ENCODE measurements at regions not wholly inside any gene's neighbourhood (a gene's known extent, or its start where the extent isn't known, plus 50 kb on each side); places are given as distances from the start of the nearest gene placed in this dataset.

- Histone ChIP-seq H2BK120ac (ENCODE audit: insufficient read depth, low read length, poor library complexity) (no peak overlapping the region), H2AK5ac (ENCODE audit: low read length) (no peak overlapping the region), H3K18ac (ENCODE audit: low read length) (no peak overlapping the region), H4K12ac (ENCODE audit: low read depth, low read length) (no peak overlapping the region), H2BK12ac (ENCODE audit: low read length) (no peak overlapping the region), H3K4ac (ENCODE audit: low read depth, low read length) (no peak overlapping the region), H3K14ac (ENCODE audit: low read length) (no peak overlapping the region), H3K4me2 (ENCODE audit: low read length) (no peak overlapping the region), H3K79me1 (ENCODE audit: low read length) (no peaks in the 10 kb centered on the region), H3K9me3 (ENCODE audit: insufficient read depth, low read depth, low read length) (peaks cover 3% of the 10 kb centered on the region), H3K36me3 (ENCODE audit: control insufficient read depth in 1 of 2, insufficient read depth in 2 of 2, low read length in 2 of 2) (no peaks in the 10 kb centered on the region), H3K23ac (ENCODE audit: low read length) (no peak overlapping the region), H2AFZ (ENCODE audit: insufficient read depth, low read length, poor library complexity) (no peak overlapping the region), H4K91ac (ENCODE audit: low read depth, low read length) (no peak overlapping the region), H3K27ac (ENCODE audit: low read depth, low read length) (no peak overlapping the region), H3K4me3 (ENCODE audit: low read depth, low read length) (no peak overlapping the region), H3K79me2 (ENCODE audit: control insufficient read depth, insufficient read depth, low read length, poor library complexity) (no peaks in the 10 kb centered on the region), H4K8ac (ENCODE audit: low read depth, low read length) (no peak overlapping the region), H2BK5ac (ENCODE audit: low read depth, low read length, poor library complexity) (no peak overlapping the region), H3K4me1 (ENCODE audit: control insufficient read depth in 1 of 2, insufficient read depth in 2 of 2, low read length in 2 of 2) (no peaks in the 10 kb centered on the region), H3K9ac (ENCODE audit: low read length) (no peak overlapping the region), H3K27me3 (ENCODE audit: insufficient read depth, low read length) (no peaks in the 10 kb centered on the region)
- no peak for DNase-seq
- no CpG with 5 or more reads among the region's 4 CpGs for WGBS (ENCODE audit: extremely low coverage, insufficient coverage, insufficient read length)
Observed at GRCh38 chr7:85821926-85822325, 635.1 kb upstream of the SEMA3D start.

GRCh38 chr7:85820702-85821443, 634.0 kb upstream of the SEMA3D start:
- H4K91ac ChIP-seq (ENCODE audit: low read depth, low read length), result no peak overlapping the region
- H3K36me3 ChIP-seq (ENCODE audit: control insufficient read depth in 1 of 2, insufficient read depth in 2 of 2, low read length in 2 of 2), result no peaks in the 10 kb centered on the region
- no peak overlapping the region for H2BK120ac ChIP-seq (ENCODE audit: insufficient read depth, low read length, poor library complexity)
- H3K9me3 ChIP-seq (ENCODE audit: insufficient read depth, low read depth, low read length), result peaks cover 3% of the 10 kb centered on the region
- H4K8ac ChIP-seq (ENCODE audit: low read depth, low read length), result no peak overlapping the region
- no peak overlapping the region for H3K23ac ChIP-seq (ENCODE audit: low read length)
- no peak overlapping the region for H2BK12ac ChIP-seq (ENCODE audit: low read length)
- H3K4ac ChIP-seq (ENCODE audit: low read depth, low read length), result no peak overlapping the region
- no peaks in the 10 kb centered on the region for H3K79me2 ChIP-seq (ENCODE audit: control insufficient read depth, insufficient read depth, low read length, poor library complexity)
- H3K18ac ChIP-seq (ENCODE audit: low read length), result no peak overlapping the region
- no peak overlapping the region for H2BK5ac ChIP-seq (ENCODE audit: low read depth, low read length, poor library complexity)
- H3K14ac ChIP-seq (ENCODE audit: low read length), result no peak overlapping the region
- no peaks in the 10 kb centered on the region for H3K4me1 ChIP-seq (ENCODE audit: control insufficient read depth in 1 of 2, insufficient read depth in 2 of 2, low read length in 2 of 2)
- H3K4me3 ChIP-seq (ENCODE audit: low read depth, low read length), result no peak overlapping the region
- no peak overlapping the region for H2AFZ ChIP-seq (ENCODE audit: insufficient read depth, low read length, poor library complexity)
- no peak for DNase-seq
- H2AK5ac ChIP-seq (ENCODE audit: low read length), result no peak overlapping the region
- no peaks in the 10 kb centered on the region for H3K27me3 ChIP-seq (ENCODE audit: insufficient read depth, low read length)
- H3K27ac ChIP-seq (ENCODE audit: low read depth, low read length), result no peak overlapping the region
- WGBS (ENCODE audit: extremely low coverage, insufficient coverage, insufficient read length), result no CpG with 5 or more reads among the region's 5 CpGs
- no peak overlapping the region for H4K12ac ChIP-seq (ENCODE audit: low read depth, low read length)
- H3K9ac ChIP-seq (ENCODE audit: low read length), result no peak overlapping the region
- no peak overlapping the region for H3K4me2 ChIP-seq (ENCODE audit: low read length)
- no peaks in the 10 kb centered on the region for H3K79me1 ChIP-seq (ENCODE audit: low read length)

GRCh38 chr7:85815526-85815925, 628.7 kb upstream of the SEMA3D start:
- H3K4ac ChIP-seq (ENCODE audit: low read depth, low read length), result no peak overlapping the region
- no peak overlapping the region for H2AK5ac ChIP-seq (ENCODE audit: low read length)
- H2BK5ac ChIP-seq (ENCODE audit: low read depth, low read length, poor library complexity), result no peak overlapping the region
- H3K4me3 ChIP-seq (ENCODE audit: low read depth, low read length), result no peak overlapping the region
- no peak overlapping the region for H2AFZ ChIP-seq (ENCODE audit: insufficient read depth, low read length, poor library complexity)
- DNase-seq, result no peak
- H4K8ac ChIP-seq (ENCODE audit: low read depth, low read length), result no peak overlapping the region
- H3K79me2 ChIP-seq (ENCODE audit: control insufficient read depth, insufficient read depth, low read length, poor library complexity), result no peaks in the 10 kb centered on the region
- no peak overlapping the region for H3K18ac ChIP-seq (ENCODE audit: low read length)
- no peak overlapping the region for H3K4me2 ChIP-seq (ENCODE audit: low read length)
- no peak overlapping the region for H2BK120ac ChIP-seq (ENCODE audit: insufficient read depth, low read length, poor library complexity)
- no peak overlapping the region for H4K91ac ChIP-seq (ENCODE audit: low read depth, low read length)
- no peaks in the 10 kb centered on the region for H3K4me1 ChIP-seq (ENCODE audit: control insufficient read depth in 1 of 2, insufficient read depth in 2 of 2, low read length in 2 of 2)
- H3K27me3 ChIP-seq (ENCODE audit: insufficient read depth, low read length), result no peaks in the 10 kb centered on the region
- no peak overlapping the region for H3K23ac ChIP-seq (ENCODE audit: low read length)
- no peak overlapping the region for H4K12ac ChIP-seq (ENCODE audit: low read depth, low read length)
- no peak overlapping the region for H2BK12ac ChIP-seq (ENCODE audit: low read length)
- no peaks in the 10 kb centered on the region for H3K9me3 ChIP-seq (ENCODE audit: insufficient read depth, low read depth, low read length)
- no peak overlapping the region for H3K27ac ChIP-seq (ENCODE audit: low read depth, low read length)
- H3K36me3 ChIP-seq (ENCODE audit: control insufficient read depth in 1 of 2, insufficient read depth in 2 of 2, low read length in 2 of 2), result no peaks in the 10 kb centered on the region
- H3K9ac ChIP-seq (ENCODE audit: low read length), result no peak overlapping the region
- no peaks in the 10 kb centered on the region for H3K79me1 ChIP-seq (ENCODE audit: low read length)
- H3K14ac ChIP-seq (ENCODE audit: low read length), result no peak overlapping the region

GRCh38 chr7:85806321-85806720, 619.5 kb upstream of the SEMA3D start:
- H2AFZ ChIP-seq (ENCODE audit: insufficient read depth, low read length, poor library complexity), result no peak overlapping the region
- H3K18ac ChIP-seq (ENCODE audit: low read length), result no peak overlapping the region
- no peaks in the 10 kb centered on the region for H3K9me3 ChIP-seq (ENCODE audit: insufficient read depth, low read depth, low read length)
- no peak overlapping the region for H2AK5ac ChIP-seq (ENCODE audit: low read length)
- no peak for DNase-seq
- H3K79me2 ChIP-seq (ENCODE audit: control insufficient read depth, insufficient read depth, low read length, poor library complexity), result no peaks in the 10 kb centered on the region
- H3K4me3 ChIP-seq (ENCODE audit: low read depth, low read length), result no peak overlapping the region
- H3K14ac ChIP-seq (ENCODE audit: low read length), result no peak overlapping the region
- H3K27ac ChIP-seq (ENCODE audit: low read depth, low read length), result no peak overlapping the region
- H3K23ac ChIP-seq (ENCODE audit: low read length), result no peak overlapping the region
- H3K4me2 ChIP-seq (ENCODE audit: low read length), result no peak overlapping the region
- no peaks in the 10 kb centered on the region for H3K4me1 ChIP-seq (ENCODE audit: control insufficient read depth in 1 of 2, insufficient read depth in 2 of 2, low read length in 2 of 2)
- H3K27me3 ChIP-seq (ENCODE audit: insufficient read depth, low read length), result no peaks in the 10 kb centered on the region
- H3K4ac ChIP-seq (ENCODE audit: low read depth, low read length), result no peak overlapping the region
- no peak overlapping the region for H4K8ac ChIP-seq (ENCODE audit: low read depth, low read length)
- no peaks in the 10 kb centered on the region for H3K36me3 ChIP-seq (ENCODE audit: control insufficient read depth in 1 of 2, insufficient read depth in 2 of 2, low read length in 2 of 2)
- H2BK120ac ChIP-seq (ENCODE audit: insufficient read depth, low read length, poor library complexity), result no peak overlapping the region
- H3K9ac ChIP-seq (ENCODE audit: low read length), result no peak overlapping the region
- no peak overlapping the region for H2BK5ac ChIP-seq (ENCODE audit: low read depth, low read length, poor library complexity)
- no peaks in the 10 kb centered on the region for H3K79me1 ChIP-seq (ENCODE audit: low read length)
- H4K12ac ChIP-seq (ENCODE audit: low read depth, low read length), result no peak overlapping the region
- no peak overlapping the region for H2BK12ac ChIP-seq (ENCODE audit: low read length)
- no peak overlapping the region for H4K91ac ChIP-seq (ENCODE audit: low read depth, low read length)

All from trophoblast cell (in vitro differentiated cells and primary cell).